Endodermal cell (in vitro differentiated cells): ENCODE measurements at regions not wholly inside any gene's neighbourhood (a gene's known extent, or its start where the extent isn't known, plus 50 kb on each side); places are given as distances from the start of the nearest gene placed in this dataset.

Experiments
- DNase-seq: peaks from one replicate; pipeline ENCODE4 v3.0.0-alpha.2; 2017
- H3K27ac ChIP-seq: 2 replicates; pipeline ENCODE4 v1.5.1; 2013; ENCODE audit warnings: mild to moderate bottlenecking, low read depth, low read length, moderate library complexity
- H3K27me3 ChIP-seq: 2 replicates; pipeline ENCODE4 v1.6.1; 2013; ENCODE audit warnings: mild to moderate bottlenecking, low read length, moderate library complexity; ENCODE audit not compliant: insufficient read depth, control insufficient read depth, poor library complexity, severe bottlenecking
- H3K36me3 ChIP-seq: 2 replicates; pipeline ENCODE4 v1.7.0; 2013; ENCODE audit warnings: mild to moderate bottlenecking, low read length, moderate library complexity; ENCODE audit not compliant: control insufficient read depth, insufficient read depth
- H3K4me1 ChIP-seq: one replicate; pipeline ENCODE4 v1.7.0; 2013; ENCODE audit warnings: low read length; ENCODE audit not compliant: control insufficient read depth, insufficient read depth
- H3K4me3 ChIP-seq: 2 replicates; pipeline ENCODE4 v1.5.1; 2013; ENCODE audit warnings: mild to moderate bottlenecking, low read length, moderate library complexity
- H3K9ac ChIP-seq: 2 replicates; pipeline ENCODE4 v1.6.1; 2013; ENCODE audit warnings: mild to moderate bottlenecking, low read length, moderate library complexity; ENCODE audit not compliant: poor library complexity, severe bottlenecking; ENCODE audit errors: extremely low read depth
- H3K9me3 ChIP-seq: 2 replicates; pipeline ENCODE4 v1.6.1; 2013; ENCODE audit warnings: mild to moderate bottlenecking, low read length, moderate library complexity; ENCODE audit not compliant: control insufficient read depth
- H3K27ac Mint-ChIP-seq: 2 replicates; pipeline ENCODE4 v1.8.0; 2020; ENCODE audit warnings: mixed read lengths
- H3K27me3 Mint-ChIP-seq: 2 replicates; pipeline ENCODE4 v1.8.0; 2021; ENCODE audit warnings: mild to moderate bottlenecking, mixed read lengths; ENCODE audit not compliant: insufficient read depth
- H3K36me3 Mint-ChIP-seq: 2 replicates; pipeline ENCODE4 v1.8.0; 2020; ENCODE audit warnings: low read depth, mixed read lengths
- H3K4me1 Mint-ChIP-seq: 2 replicates; pipeline ENCODE4 v1.8.0; 2020; ENCODE audit warnings: mixed read lengths
- H3K4me3 Mint-ChIP-seq: 2 replicates; pipeline ENCODE4 v1.8.0; 2020; ENCODE audit warnings: mild to moderate bottlenecking, moderate library complexity, mixed read lengths
- H3K9me3 Mint-ChIP-seq: 2 replicates; pipeline ENCODE4 v1.8.0; 2020; ENCODE audit warnings: mild to moderate bottlenecking, mixed read lengths
- CTCF ChIP-seq: fragments of 200-600 bp; sonication (generic); conservative IDR thresholded peaks from 2 replicates; pipeline ENCODE4 v1.5.0; 2021; ENCODE audit warnings: antibody characterized with exemption, mild to moderate bottlenecking
- WGBS, 2 experiments: methylation state at CpG; one replicate each; pipeline versions ENCODE4 v1.1.5 to v1.1.7; 2013; ENCODE audit warnings: missing lambda C conversion rate in 2 of 2, mixed read lengths in 1 of 2; ENCODE audit not compliant: insufficient coverage in 1 of 2, insufficient read length in 1 of 2; 5-methylcytosine and 5-hydroxymethylcytosine counted together

- no peak for TF ChIP-seq CTCF
- WGBS, 2 experiments, result 66 to 86% methylated on average over 5 to 12 of the region's 12 CpGs
- Histone ChIP-seq H3K27me3 (no peaks in the 10 kb centered on the region), H3K9me3 (peaks cover 19% of the 10 kb centered on the region), H3K4me3 (no peak overlapping the region), H3K4me1 (peaks cover 7% of the 10 kb centered on the region), H3K36me3 (no peaks in the 10 kb centered on the region), H3K27ac (no peak overlapping the region), H3K9ac (no peak overlapping the region)
- Mint-ChIP-seq H3K36me3 (no peaks in the 10 kb centered on the region), H3K27ac (no peak overlapping the region), H3K4me1 (peaks cover 14% of the 10 kb centered on the region), H3K4me3 (no peak overlapping the region), H3K27me3 (peaks cover 3% of the 10 kb centered on the region), H3K9me3 (peaks cover 31% of the 10 kb centered on the region)
- DNase-seq, result peak; percentile 24
Measured at GRCh38 chr2:239883326-239884050, 141.7 kb downstream of the NDUFA10 start.

- Histone ChIP-seq H3K27ac (no peak overlapping the region), H3K9ac (no peak overlapping the region), H3K27me3 (no peaks in the 10 kb centered on the region), H3K4me3 (no peak overlapping the region), H3K36me3 (no peaks in the 10 kb centered on the region), H3K4me1 (peaks cover 7% of the 10 kb centered on the region), H3K9me3 (peaks cover 19% of the 10 kb centered on the region)
- H3K36me3 Mint-ChIP-seq, result no peaks in the 10 kb centered on the region
- H3K4me1 Mint-ChIP-seq, result peaks cover 15% of the 10 kb centered on the region
- DNase-seq, result no peak
- H3K4me3 Mint-ChIP-seq, result no peak overlapping the region
- H3K27ac Mint-ChIP-seq, result no peak overlapping the region
- peaks cover 3% of the 10 kb centered on the region for H3K27me3 Mint-ChIP-seq
- peaks cover 31% of the 10 kb centered on the region for H3K9me3 Mint-ChIP-seq
- 82 to 89% methylated on average over 4 of the region's 4 CpGs for WGBS, 2 experiments
- TF ChIP-seq CTCF, result no peak
Measured at GRCh38 chr2:239882781-239883180, 142.4 kb downstream of the NDUFA10 start.

- Histone ChIP-seq H3K9ac (no peak overlapping the region), H3K9me3 (peaks cover 19% of the 10 kb centered on the region), H3K36me3 (no peaks in the 10 kb centered on the region), H3K27ac (no peak overlapping the region), H3K4me3 (no peak overlapping the region), H3K27me3 (no peaks in the 10 kb centered on the region), H3K4me1 (peaks cover 7% of the 10 kb centered on the region)
- DNase-seq, result peak; percentile 93
- Mint-ChIP-seq H3K4me3 (no peak overlapping the region), H3K36me3 (no peaks in the 10 kb centered on the region), H3K27me3 (peaks cover 3% of the 10 kb centered on the region), H3K27ac (no peak overlapping the region), H3K9me3 (peaks cover 31% of the 10 kb centered on the region), H3K4me1 (peaks cover 15% of the 10 kb centered on the region)
- WGBS, 2 experiments, result 32 to 39% methylated on average over 5 of the region's 5 CpGs
- peak; percentile 83 for TF ChIP-seq CTCF
Measured at GRCh38 chr2:239882331-239882732, 142.8 kb downstream of the NDUFA10 start.
